ENCODE measurements at regions not wholly inside any gene's neighbourhood (a gene's known extent, or its start where the extent isn't known, plus 50 kb on each side); places are given as distances from the start of the nearest gene placed in this dataset.
"Not testable (repeated sequence)": the region's sequence is repeated elsewhere in the genome, so short reads cannot be mapped to it uniquely, and the experiment has no call there.

- no peak for DNase-seq (ENCODE audit: low read depth)
Observed at GRCh38 chr3:181330257-181330656, 340.7 kb upstream of the DNAJC19 start.

- no peak for DNase-seq (ENCODE audit: low read depth)
Observed at GRCh38 chr3:181329024-181329423, 339.5 kb upstream of the DNAJC19 start.

- no peak for DNase-seq (ENCODE audit: low read depth)
Observed at GRCh38 chr3:181328346-181328745, 338.8 kb upstream of the DNAJC19 start.

- DNase-seq (ENCODE audit: low read depth): no peak
Observed at GRCh38 chr3:181327349-181327748, 337.8 kb upstream of the DNAJC19 start.

GRCh38 chr3:181326637-181327223, 337.2 kb upstream of the DNAJC19 start:
- DNase-seq (ENCODE audit: low read depth): peak; percentile 1

GRCh38 chr3:181324516-181324915, 335.0 kb upstream of the DNAJC19 start:
- DNase-seq (ENCODE audit: low read depth): not testable (repeated sequence)

GRCh38 chr3:181318321-181318720, 328.8 kb upstream of the DNAJC19 start:
- no peak for DNase-seq (ENCODE audit: low read depth)

GRCh38 chr3:181317508-181317907, 328.0 kb upstream of the DNAJC19 start:
- DNase-seq (ENCODE audit: low read depth): no peak

GRCh38 chr3:181316482-181316881, 326.9 kb upstream of the DNAJC19 start:
- DNase-seq (ENCODE audit: low read depth): peak; percentile 6

GRCh38 chr3:181313335-181313734, 323.8 kb upstream of the DNAJC19 start:
- DNase-seq (ENCODE audit: low read depth): no peak

- DNase-seq (ENCODE audit: low read depth): no peak
Observed at GRCh38 chr3:181311186-181311585, 321.6 kb upstream of the DNAJC19 start.

- DNase-seq (ENCODE audit: low read depth): no peak
Observed at GRCh38 chr3:181302960-181303359, 313.4 kb upstream of the DNAJC19 start.

GRCh38 chr3:181300033-181300432, 310.5 kb upstream of the DNAJC19 start:
- no peak for DNase-seq (ENCODE audit: low read depth)

GRCh38 chr3:181298421-181298820, 308.9 kb upstream of the DNAJC19 start:
- no peak for DNase-seq (ENCODE audit: low read depth)

- peak; percentile 37 for DNase-seq (ENCODE audit: low read depth)
Observed at GRCh38 chr3:181292984-181293383, 303.4 kb upstream of the DNAJC19 start.

GRCh38 chr3:181290941-181291340, 301.4 kb upstream of the DNAJC19 start:
- DNase-seq (ENCODE audit: low read depth): no peak

- DNase-seq (ENCODE audit: low read depth): no peak
Observed at GRCh38 chr3:181289306-181289705, 299.8 kb upstream of the DNAJC19 start.

GRCh38 chr3:181288145-181288544, 298.6 kb upstream of the DNAJC19 start:
- DNase-seq (ENCODE audit: low read depth): no peak

- DNase-seq (ENCODE audit: low read depth): no peak
Observed at GRCh38 chr3:181279239-181279565, 289.7 kb upstream of the DNAJC19 start.

- DNase-seq (ENCODE audit: low read depth): peak; percentile 2
Observed at GRCh38 chr3:181278468-181279238, 289.1 kb upstream of the DNAJC19 start.

- no peak for DNase-seq (ENCODE audit: low read depth)
Observed at GRCh38 chr3:181276358-181276896, 286.9 kb upstream of the DNAJC19 start.

- no peak for DNase-seq (ENCODE audit: low read depth)
Observed at GRCh38 chr3:181274025-181274424, 284.5 kb upstream of the DNAJC19 start.

GRCh38 chr3:181267312-181267711, 277.8 kb upstream of the DNAJC19 start:
- DNase-seq (ENCODE audit: low read depth): no peak
